Left lung (tissue), 4 donors: ENCODE measurements at regions not wholly inside any gene's neighbourhood (a gene's known extent, or its start where the extent isn't known, plus 50 kb on each side); places are given as distances from the start of the nearest gene placed in this dataset.

ENCODE experiments used
- ATAC-seq: fragments of 200-7000 bp; cut with Tn5 transposase; one replicate; pipeline ENCODE4 v1.9.1; 2020; ENCODE audit warnings: moderate library complexity
- DNase-seq, 4 donors: peaks; one replicate each; pipeline ENCODE4 v3.0.0-alpha.2; 2013 to 2020
- H3K27ac ChIP-seq, 2 donors: fragments of 200-600 bp; sonication (generic) in 1 of 2; one replicate each; pipeline versions ENCODE4 v1.5.0 to v1.8.0; 2020 to 2021
- H3K27me3 ChIP-seq, 2 donors: fragments of 200-600 bp; sonication (generic) in 1 of 2; one replicate each; pipeline versions ENCODE4 v1.5.0 to v1.8.0; 2020 to 2021
- H3K36me3 ChIP-seq, 2 donors: fragments of 200-600 bp; sonication (generic) in 1 of 2; one replicate each; pipeline versions ENCODE4 v1.5.0 to v1.8.0; 2020 to 2021
- H3K4me1 ChIP-seq, 2 donors: fragments of 200-600 bp; one replicate each; pipeline ENCODE4 v1.8.0; 2021
- H3K4me3 ChIP-seq, 2 donors: fragments of 200-600 bp; sonication (generic) in 1 of 2; one replicate each; pipeline versions ENCODE4 v1.5.0 to v1.8.0; 2020 to 2021; ENCODE audit warnings: mild to moderate bottlenecking in 1 of 2
- H3K9me3 ChIP-seq, 2 donors: fragments of 200-600 bp; sonication (generic) in 1 of 2; one replicate each; pipeline versions ENCODE4 v1.5.0 to v1.8.0; 2020 to 2021
- CTCF ChIP-seq, 2 donors: fragments of 200-600 bp; sonication (generic) in 1 of 2; IDR thresholded peaks; one replicate each; pipeline versions ENCODE4 v1.5.0 to v1.8.0; 2021; ENCODE audit warnings: antibody characterized with exemption in 2 of 2
- intact Hi-C, 2 donors: fragments of 100-400 bp; cut with DNase I; formaldehyde crosslinking; loops; one replicate each; pipeline versions ENCODE4 v1.11.2 to v1.14.2; 2022
- donor health status: DM: no; HTN: yes; CAD: no.
- donor health status: DM: no; HTN: no; CAD: no.

GRCh38 chr9:107148216-107148615 lies 134.9 kb upstream of the RAD23B start:
- DNase-seq (no peak), ATAC-seq (no peak)
- H3K9me3 ChIP-seq = peaks cover 0 to 4% of the 10 kb centered on the region in 2 donors
- no peak for TF ChIP-seq CTCF (IDR thresholded peaks at IDR 0.05)
- no peaks in the 10 kb centered on the region for H3K4me1 ChIP-seq
- no peak overlapping the region for H3K4me3 ChIP-seq
- intact Hi-C loops = no loop called here
- no peak overlapping the region for H3K27ac ChIP-seq
- H3K27me3 ChIP-seq = no peaks in the 10 kb centered on the region
- H3K36me3 ChIP-seq = no peaks in the 10 kb centered on the region

GRCh38 chr9:107149756-107150155 lies 133.3 kb upstream of the RAD23B start:
- DNase-seq (no peak), ATAC-seq (no peak)
- Histone ChIP-seq H3K27ac (no peak overlapping the region), H3K27me3 (no peaks in the 10 kb centered on the region), H3K4me3 (no peak overlapping the region), H3K4me1 (no peaks in the 10 kb centered on the region), H3K36me3 (no peaks in the 10 kb centered on the region), H3K9me3 (peaks cover 0 to 4% of the 10 kb centered on the region in 2 donors)
- TF ChIP-seq CTCF (IDR thresholded peaks at IDR 0.05) = no peak
- intact Hi-C loops = no loop called here

- no peak for TF ChIP-seq CTCF (IDR thresholded peaks at IDR 0.05)
- Histone ChIP-seq H3K4me3 (no peak overlapping the region), H3K27me3 (no peaks in the 10 kb centered on the region), H3K27ac (no peak overlapping the region), H3K36me3 (no peaks in the 10 kb centered on the region), H3K4me1 (no peaks in the 10 kb centered on the region), H3K9me3 (peaks cover 0 to 4% of the 10 kb centered on the region in 2 donors)
- intact Hi-C loops = no loop called here
- DNase-seq (no peak), ATAC-seq (no peak)
Observed at GRCh38 chr9:107153336-107153735, 129.7 kb upstream of the RAD23B start.

- Histone ChIP-seq H3K36me3 (no peaks in the 10 kb centered on the region), H3K4me1 (no peaks in the 10 kb centered on the region), H3K4me3 (no peak overlapping the region), H3K9me3 (peaks cover 0 to 4% of the 10 kb centered on the region in 2 donors), H3K27me3 (no peaks in the 10 kb centered on the region), H3K27ac (no peak overlapping the region)
- ATAC-seq = no peak
- no peak for TF ChIP-seq CTCF (IDR thresholded peaks at IDR 0.05)
- no peak for DNase-seq
- intact Hi-C loops = no loop called here
Observed at GRCh38 chr9:107154291-107154690, 128.8 kb upstream of the RAD23B start.

GRCh38 chr9:107154766-107155165 lies 128.3 kb upstream of the RAD23B start:
- no peak for TF ChIP-seq CTCF (IDR thresholded peaks at IDR 0.05)
- Histone ChIP-seq H3K4me3 (no peak overlapping the region), H3K27me3 (no peaks in the 10 kb centered on the region), H3K9me3 (peaks cover 0 to 4% of the 10 kb centered on the region in 2 donors), H3K27ac (no peak overlapping the region), H3K36me3 (no peaks in the 10 kb centered on the region), H3K4me1 (no peaks in the 10 kb centered on the region)
- DNase-seq (no peak), ATAC-seq (no peak)
- intact Hi-C loops = no loop called here
